NCI-H510A (cell line): ENCODE measurements at regions not wholly inside any gene's neighbourhood (a gene's known extent, or its start where the extent isn't known, plus 50 kb on each side); places are given as distances from the start of the nearest gene placed in this dataset.

ENCODE experiments used
- DNase-seq: peaks from one replicate; lab custom pipeline; 2025; lab: John Stamatoyannopoulos, UW

GRCh38 chr5:14017904-14018303 is 73.4 kb upstream of the DNAH5 start:
- no peak for DNase-seq

- no peak for DNase-seq
Measured at GRCh38 chr5:14016549-14016948, 72.1 kb upstream of the DNAH5 start.

GRCh38 chr5:14011089-14012020 is 66.9 kb upstream of the DNAH5 start:
- peak; percentile 98 for DNase-seq

DNA sequence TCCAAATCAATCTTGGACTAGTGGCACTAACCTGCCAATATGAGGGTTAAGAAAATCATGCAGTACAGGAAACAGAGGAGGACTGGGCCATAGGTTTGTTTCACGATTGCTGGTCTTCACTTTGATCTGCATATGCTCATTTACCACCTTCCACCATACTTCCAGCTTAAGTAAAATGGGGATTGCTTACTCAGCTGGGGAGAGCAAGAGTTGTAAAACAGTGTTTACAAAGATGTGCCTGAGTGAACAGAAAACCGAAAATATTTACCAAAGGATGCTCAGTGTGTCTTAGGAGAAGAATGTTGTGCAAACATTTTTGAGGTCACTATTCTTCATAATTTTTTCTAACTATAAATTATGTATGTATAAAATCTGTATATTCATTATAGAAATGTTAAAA is 65.1 kb upstream of the DNAH5 start:
- peak; percentile 73 for DNase-seq

DNA sequence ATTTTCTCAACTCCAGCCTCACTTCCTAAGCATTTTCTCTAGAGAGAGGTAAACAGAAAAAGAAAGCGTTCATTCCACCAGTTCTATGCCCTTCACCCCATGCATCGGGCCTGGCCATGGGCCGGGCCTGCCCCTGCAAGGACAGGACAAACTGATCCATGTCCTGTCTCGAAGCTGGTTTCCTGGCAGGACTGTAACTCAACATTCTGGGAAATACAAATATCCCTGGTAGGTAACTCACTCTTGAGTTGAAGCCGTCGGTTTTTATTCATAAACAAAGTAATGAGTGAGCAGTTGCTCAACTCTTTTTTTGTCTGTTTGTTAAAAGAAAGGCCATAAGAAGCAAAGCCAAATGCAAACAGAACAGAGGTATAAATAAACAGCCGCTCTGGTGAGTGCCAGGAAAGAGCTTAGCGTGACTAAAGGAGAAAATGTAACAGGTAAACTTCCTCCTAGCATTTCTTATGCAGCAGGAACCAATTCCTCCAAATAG is 64.4 kb upstream of the DNAH5 start:
- peak; percentile 40 for DNase-seq

DNA sequence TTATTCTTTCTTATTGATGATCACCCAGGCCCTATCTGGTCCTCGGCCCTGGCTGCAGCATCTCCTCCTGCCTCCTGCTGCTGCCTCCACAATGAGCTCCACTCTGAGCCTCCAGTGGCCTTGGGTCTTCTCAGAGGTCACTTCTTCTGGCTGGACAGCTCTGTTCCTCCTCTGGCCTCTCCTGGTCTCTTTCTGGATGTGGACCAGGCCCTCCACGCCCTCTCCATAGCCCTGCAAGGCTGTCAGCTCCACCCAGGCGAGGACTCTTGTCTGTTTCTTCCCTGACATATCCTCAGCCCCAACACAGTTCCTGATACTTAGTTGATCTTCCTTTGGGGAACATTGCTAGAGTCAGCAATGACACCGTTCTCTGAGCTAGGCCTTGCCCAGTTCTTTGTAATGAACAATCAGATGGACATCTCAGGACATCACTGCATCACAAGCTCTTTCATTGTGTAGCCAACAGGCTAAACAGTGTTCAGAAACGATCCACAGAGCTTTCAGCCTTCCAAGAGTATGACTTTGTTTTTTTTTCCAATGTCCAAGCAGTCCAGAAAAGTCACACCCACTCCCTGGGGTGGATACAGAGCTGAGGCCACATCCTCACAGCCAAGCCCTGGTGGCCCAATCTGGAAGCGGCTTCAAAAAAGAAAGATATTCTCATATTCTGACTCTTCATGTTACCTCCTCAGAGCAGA is 62.5 kb upstream of the DNAH5 start:
- no peak for DNase-seq

DNA sequence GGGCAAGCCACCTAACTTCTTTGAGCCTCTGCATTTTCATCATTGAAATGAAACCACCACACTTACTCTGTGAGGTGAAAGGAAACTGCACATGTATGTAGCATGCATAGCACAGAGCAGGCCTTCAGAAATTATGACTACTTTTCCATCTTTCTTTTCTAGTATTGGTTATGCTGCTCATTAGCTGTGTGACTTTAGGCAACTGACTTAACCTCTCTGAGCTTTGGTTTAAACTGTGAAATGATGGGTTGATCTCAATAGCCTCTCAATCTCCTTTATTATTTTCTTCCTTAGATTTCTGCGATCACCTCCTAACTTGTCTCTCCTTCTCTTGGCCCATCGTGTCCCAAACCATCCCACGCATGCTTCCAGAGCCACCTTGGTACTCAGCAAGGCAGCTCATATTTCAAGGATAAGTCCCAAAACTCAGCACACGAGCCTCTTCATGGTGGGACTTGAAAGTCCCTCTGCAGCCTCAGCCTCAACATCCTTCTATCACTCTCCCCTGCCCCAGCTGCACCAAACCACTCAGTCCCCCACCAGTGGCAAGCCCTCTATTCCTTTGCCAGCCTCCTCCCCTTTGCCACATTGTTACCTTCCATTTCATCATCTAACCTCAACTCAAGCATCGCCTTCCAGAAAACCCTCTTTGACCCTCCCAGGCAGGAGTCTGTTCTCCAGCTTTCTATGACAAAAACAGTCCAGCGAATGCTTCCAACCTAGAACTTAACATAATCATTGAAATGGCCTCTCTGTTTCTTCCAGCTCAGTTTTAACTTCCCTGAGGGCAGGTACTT is 60.3 kb upstream of the DNAH5 start:
- DNase-seq = no peak

DNA sequence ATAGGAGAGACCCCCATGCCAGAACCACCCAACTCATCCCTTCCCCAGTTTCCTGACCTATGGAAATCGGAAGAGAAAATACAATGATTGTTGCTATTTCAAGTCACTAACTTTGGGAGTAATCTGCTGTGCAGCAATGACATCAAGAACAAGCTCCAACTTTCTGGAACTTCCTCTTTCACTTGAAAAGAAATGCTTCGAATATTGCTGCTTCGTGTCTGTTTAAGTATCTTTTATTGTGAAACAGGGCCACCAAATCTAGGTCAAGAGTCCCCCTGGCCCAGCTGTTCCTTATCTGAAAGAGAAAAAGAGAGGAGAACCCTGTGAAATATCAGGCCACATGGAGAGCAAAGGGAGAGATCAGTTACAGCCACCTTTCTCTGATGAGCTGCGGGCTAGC is 59.4 kb upstream of the DNAH5 start:
- no peak for DNase-seq

GRCh38 chr5:14003513-14003912 is 59.0 kb upstream of the DNAH5 start:
- DNase-seq = no peak

DNA sequence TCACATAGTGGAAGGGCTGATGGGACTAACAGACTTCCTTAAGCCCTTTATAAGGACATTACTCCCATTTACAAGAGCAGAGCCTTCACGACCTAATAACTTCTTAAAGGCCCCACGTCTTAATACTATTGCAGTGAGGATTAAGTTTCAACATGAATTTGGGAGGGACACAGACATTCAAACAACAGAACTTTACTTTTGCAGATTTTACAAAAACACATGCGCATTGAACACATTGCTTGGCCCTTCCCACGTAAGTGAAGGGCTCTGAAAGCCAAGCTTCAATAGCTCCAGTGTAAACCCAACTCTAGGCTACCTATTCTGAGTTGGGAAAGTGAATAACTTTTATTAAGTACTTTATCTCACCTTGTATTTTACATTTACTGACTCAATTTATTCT is 53.8 kb upstream of the DNAH5 start:
- no peak for DNase-seq

DNA sequence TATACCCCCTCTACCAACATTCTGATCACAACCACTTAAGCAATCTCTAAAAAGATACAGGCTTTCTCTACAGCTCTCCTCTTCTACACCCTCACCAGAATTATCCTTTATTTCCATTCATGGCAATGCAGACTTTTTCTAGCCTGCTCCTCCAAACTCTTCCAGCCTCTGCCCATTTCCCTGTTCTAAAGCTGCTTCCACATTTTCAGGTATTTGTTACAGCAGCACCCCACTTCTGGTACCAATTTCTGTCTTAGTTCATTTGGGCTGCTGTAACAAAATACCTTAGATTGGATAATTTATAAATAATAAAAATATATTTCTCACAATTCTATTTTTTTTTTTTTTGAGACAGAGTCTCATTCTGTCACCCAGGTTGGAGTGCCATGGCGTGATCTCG is 53.0 kb upstream of the DNAH5 start:
- no peak for DNase-seq

- peak; percentile 50 for DNase-seq
Measured at GRCh38 chr5:13994621-13995253, 50.2 kb upstream of the DNAH5 start.
